Activated CD4-positive, alpha-beta T cell treated with anti-CD3 and anti-CD28 coated beads, Interleukin-2, amount 10 ng/mL, durations not matched to agents 7 days and 5 days (primary cell): ENCODE measurements at regions not wholly inside any gene's neighbourhood (a gene's known extent, or its start where the extent isn't known, plus 50 kb on each side); places are given as distances from the start of the nearest gene placed in this dataset.
"Not testable (repeated sequence)": the region's sequence is repeated elsewhere in the genome, so short reads cannot be mapped to it uniquely, and the experiment has no call there.

ENCODE experiments used
- CTCF ChIA-PET: fragments of 350-600 bp; sonication (Branson Sonifier 250); formaldehyde crosslinking; loops from one replicate; lab custom pipeline; 2021; ENCODE audit warnings: antibody characterized with exemption; lab: Charles Lee
- POLR2A ChIA-PET: fragments of 350-600 bp; sonication (Branson Sonifier 250); formaldehyde crosslinking; loops from one replicate; lab custom pipeline; 2021; ENCODE audit warnings: antibody characterized with exemption; lab: Charles Lee
- DNase-seq: peaks from one replicate; pipeline ENCODE4 v3.0.0-alpha.2; 2020
- H3K27ac Mint-ChIP-seq: one replicate; pipeline ENCODE4 v1.8.0; 2021; ENCODE audit warnings: mild to moderate bottlenecking, moderate library complexity, mixed read lengths
- H3K27me3 Mint-ChIP-seq: one replicate; pipeline ENCODE4 v1.8.0; 2021; ENCODE audit warnings: mixed read lengths
- H3K36me3 Mint-ChIP-seq: one replicate; pipeline ENCODE4 v1.8.0; 2021; ENCODE audit warnings: low read depth, mixed read lengths
- H3K4me1 Mint-ChIP-seq: one replicate; pipeline ENCODE4 v1.8.0; 2021; ENCODE audit warnings: mixed read lengths
- H3K4me3 Mint-ChIP-seq: one replicate; pipeline ENCODE4 v1.8.0; 2021; ENCODE audit warnings: mild to moderate bottlenecking, moderate library complexity, mixed read lengths
- H3K9me3 Mint-ChIP-seq: one replicate; pipeline ENCODE4 v1.8.0; 2021; ENCODE audit warnings: mixed read lengths

DNA sequence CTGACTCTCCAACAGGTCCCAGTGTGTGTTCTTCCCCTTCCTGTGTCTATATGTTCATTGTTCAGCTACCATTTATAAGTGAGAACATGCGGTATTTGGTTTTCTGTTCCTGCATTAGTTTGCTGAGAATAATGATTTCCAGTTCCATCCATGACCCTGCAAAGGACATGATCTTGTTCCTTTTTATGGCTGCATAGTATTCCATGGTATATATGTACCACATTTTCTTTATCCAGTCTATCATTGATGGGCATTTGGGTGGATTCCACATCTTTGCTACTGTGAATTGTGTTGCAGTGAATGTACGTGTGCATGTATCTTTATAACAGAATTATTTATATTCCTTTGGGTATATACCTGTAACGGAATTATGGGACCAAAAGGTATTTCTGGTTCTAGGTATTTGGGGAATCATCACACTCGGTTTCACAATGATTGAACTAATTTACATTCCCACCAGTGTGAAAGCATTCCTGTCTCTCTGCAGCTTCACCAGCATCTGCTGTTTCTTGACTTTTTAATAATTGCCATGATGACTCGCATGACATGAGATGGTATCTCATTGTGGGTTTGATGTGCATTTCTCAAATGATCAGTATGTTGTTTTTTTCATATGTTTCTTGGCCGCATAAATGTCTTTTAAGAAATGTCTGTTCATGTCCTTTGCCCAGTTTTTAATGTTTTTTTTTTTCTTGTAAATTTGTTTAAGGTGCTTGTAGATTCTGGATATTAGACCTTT, 60.2 kb downstream of the LSMEM1 start:
- Mint-ChIP-seq H3K4me1 (no peaks in the 10 kb centered on the region), H3K27me3 (peaks cover 25% of the 10 kb centered on the region), H3K9me3 (no peaks in the 10 kb centered on the region), H3K4me3 (no peak overlapping the region), H3K27ac (no peak overlapping the region), H3K36me3 (no peaks in the 10 kb centered on the region)
- ChIA-PET CTCF (no interaction called here), POLR2A (no interaction called here)
- no peak for DNase-seq

DNA sequence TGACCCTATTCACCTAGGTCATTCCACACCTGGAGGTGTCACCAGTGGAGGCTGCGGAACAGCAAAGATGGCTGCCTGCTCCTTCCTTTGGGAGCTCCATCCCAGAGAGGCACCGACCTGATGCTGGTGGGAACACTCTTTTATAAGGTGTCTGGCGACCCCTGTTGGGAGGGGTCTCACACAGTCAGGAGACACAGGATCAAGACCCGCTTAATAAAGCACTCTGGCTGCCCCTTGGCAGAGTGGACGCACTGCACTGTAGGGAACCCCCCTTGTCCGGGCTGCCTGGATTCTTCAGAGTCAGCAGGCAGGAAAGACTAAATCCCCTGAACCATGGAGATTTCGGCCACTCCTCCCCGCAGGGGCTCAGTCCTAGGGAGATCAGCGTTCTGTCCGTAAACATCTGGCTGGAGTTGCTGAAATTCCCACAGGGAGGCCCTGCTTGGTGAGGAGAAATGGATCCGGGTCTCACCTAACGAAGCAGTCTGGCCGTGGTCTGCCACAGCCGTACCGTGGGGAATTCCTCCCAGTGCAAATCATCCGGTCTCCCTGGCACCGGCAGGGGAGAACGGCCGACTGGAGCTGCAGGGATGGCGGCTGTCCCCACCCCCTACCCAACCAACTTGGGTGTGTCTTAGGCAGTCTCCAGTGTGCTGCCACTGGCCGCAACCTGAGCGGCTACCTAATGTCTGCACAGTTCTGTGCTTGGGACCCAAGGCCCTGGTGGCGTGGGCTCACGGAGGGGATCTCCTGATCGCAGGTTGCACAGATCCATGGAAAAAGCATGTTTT, 66.1 kb downstream of the LSMEM1 start:
- no peaks in the 10 kb centered on the region for H3K9me3 Mint-ChIP-seq
- ChIA-PET CTCF (interaction anchor here (0.6 kb wide), 1 partner anchor 45 kb away, joined by 5 read pairs; no protein-coding TSS in a partner anchor), POLR2A (no interaction called here)
- no peak overlapping the region for H3K27ac Mint-ChIP-seq
- no peaks in the 10 kb centered on the region for H3K4me1 Mint-ChIP-seq
- DNase-seq: no peak
- H3K4me3 Mint-ChIP-seq: no peak overlapping the region
- no peaks in the 10 kb centered on the region for H3K36me3 Mint-ChIP-seq
- peaks cover 24% of the 10 kb centered on the region for H3K27me3 Mint-ChIP-seq

DNA sequence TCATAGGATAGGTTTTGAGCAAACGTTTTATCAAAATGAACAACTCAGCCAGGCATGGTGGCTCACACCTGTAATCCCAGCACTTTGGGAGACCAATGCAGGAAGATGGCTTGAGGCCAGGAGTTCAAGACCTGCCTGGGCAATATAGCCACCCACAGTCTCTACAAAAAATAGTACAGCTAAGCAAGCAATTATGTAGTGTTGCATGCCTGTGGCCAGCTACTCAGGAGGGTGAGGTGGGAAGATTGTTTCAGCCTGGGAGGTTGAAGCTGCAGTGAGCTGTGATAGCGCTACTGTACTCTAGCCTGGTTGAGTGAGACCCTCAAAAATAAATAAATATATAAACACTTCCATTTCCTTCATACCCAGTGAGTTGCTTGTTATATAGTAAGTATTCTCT, 67.1 kb downstream of the LSMEM1 start:
- peaks cover 24% of the 10 kb centered on the region for H3K27me3 Mint-ChIP-seq
- DNase-seq: no peak
- no peaks in the 10 kb centered on the region for H3K36me3 Mint-ChIP-seq
- ChIA-PET CTCF (no interaction called here), POLR2A (no interaction called here)
- H3K27ac Mint-ChIP-seq: no peak overlapping the region
- no peaks in the 10 kb centered on the region for H3K4me1 Mint-ChIP-seq
- no peaks in the 10 kb centered on the region for H3K9me3 Mint-ChIP-seq
- no peak overlapping the region for H3K4me3 Mint-ChIP-seq

DNA sequence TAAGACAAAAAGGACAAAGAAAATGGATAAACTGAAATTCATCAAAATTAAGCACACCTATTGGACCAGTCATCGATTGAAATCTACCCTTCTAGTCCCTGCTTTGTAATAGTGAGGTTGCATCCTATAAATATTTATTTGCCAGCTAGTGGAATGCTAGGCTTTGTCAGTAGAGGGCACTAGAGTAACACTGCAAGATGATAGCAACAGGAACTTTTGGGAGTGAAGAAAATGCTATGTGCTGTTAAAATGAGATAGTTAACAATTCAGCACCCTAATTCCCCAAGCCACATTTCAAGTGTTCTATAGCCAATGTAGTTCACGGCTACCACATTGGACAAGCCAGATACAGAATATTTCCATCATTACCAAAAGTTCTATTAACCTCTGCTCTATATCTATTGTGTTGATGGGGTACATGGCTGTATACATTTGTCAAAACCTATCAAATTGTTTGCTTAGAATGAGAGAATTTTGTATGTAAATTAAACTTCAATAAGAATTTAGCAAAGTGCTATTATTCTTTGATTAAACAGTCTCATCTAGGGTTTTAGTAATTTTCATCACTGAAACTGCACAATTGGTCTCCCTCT, 69.8 kb downstream of the LSMEM1 start:
- ChIA-PET POLR2A (interaction anchor here (0.6 kb wide), 1 partner anchor 235 kb away, joined by 3 read pairs; no protein-coding TSS in a partner anchor), CTCF (interaction anchor here (0.7 to 1.4 kb wide), 6 partner anchors 316 to 871 kb away, joined by 3 to 5 read pairs (median 3); no protein-coding TSS in a partner anchor)
- DNase-seq: peak; percentile 56
- no peak overlapping the region for H3K4me3 Mint-ChIP-seq
- no peaks in the 10 kb centered on the region for H3K4me1 Mint-ChIP-seq
- no peaks in the 10 kb centered on the region for H3K9me3 Mint-ChIP-seq
- no peak overlapping the region for H3K27ac Mint-ChIP-seq
- no peaks in the 10 kb centered on the region for H3K36me3 Mint-ChIP-seq
- H3K27me3 Mint-ChIP-seq: peaks cover 6% of the 10 kb centered on the region

DNA sequence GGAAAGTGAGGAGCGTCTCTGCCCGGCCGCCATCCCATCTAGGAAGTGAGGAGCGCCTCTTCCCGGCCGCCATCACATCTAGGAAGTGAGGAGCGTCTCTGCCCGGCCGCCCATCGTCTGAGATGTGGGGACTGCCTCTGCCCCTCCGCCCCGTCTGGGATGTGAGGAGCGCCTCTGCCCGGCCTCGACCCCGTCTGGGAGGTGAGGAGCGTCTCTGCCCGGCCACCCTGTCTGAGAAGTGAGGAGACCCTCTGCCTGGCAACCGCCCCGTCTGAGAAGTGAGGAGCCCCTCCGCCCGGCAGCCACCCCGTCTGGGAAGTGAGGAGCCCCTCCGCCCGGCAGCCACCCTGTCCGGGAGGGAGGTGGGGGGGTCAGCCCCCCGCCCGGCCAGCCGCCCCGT, 70.7 kb downstream of the LSMEM1 start:
- H3K9me3 Mint-ChIP-seq, DNase-seq, H3K36me3 Mint-ChIP-seq, H3K4me1 Mint-ChIP-seq, H3K27ac Mint-ChIP-seq, H3K4me3 Mint-ChIP-seq, H3K27me3 Mint-ChIP-seq, POLR2A ChIA-PET: not testable (repeated sequence)
- CTCF ChIA-PET: interaction anchor here (0.8 kb wide), 1 partner anchor 345 kb away, joined by 3 read pairs; no protein-coding TSS in a partner anchor

DNA sequence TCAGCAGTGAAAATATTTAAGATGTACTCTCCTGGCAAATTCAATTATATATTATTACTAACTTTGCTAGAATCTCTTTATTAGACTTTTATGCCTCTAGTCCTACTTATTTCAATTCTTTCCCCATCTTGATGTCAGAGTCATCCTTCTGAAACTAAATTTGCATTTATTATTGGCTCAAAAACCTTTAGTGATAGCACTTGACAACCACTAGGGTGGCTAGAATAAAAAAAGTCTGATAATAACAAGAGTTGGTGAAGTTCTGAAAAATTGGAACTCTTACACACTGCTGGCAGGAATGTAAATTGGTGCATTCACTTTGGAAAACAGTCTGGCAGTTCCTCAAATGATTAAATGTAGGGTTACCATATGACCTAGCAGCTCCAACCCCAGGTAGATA, 73.8 kb downstream of the LSMEM1 start:
- H3K36me3 Mint-ChIP-seq: no peaks in the 10 kb centered on the region
- ChIA-PET CTCF (no interaction called here), POLR2A (no interaction called here)
- no peak overlapping the region for H3K4me3 Mint-ChIP-seq
- no peaks in the 10 kb centered on the region for H3K9me3 Mint-ChIP-seq
- no peak overlapping the region for H3K27ac Mint-ChIP-seq
- no peak for DNase-seq
- H3K4me1 Mint-ChIP-seq: peaks cover 14% of the 10 kb centered on the region
- no peaks in the 10 kb centered on the region for H3K27me3 Mint-ChIP-seq

DNA sequence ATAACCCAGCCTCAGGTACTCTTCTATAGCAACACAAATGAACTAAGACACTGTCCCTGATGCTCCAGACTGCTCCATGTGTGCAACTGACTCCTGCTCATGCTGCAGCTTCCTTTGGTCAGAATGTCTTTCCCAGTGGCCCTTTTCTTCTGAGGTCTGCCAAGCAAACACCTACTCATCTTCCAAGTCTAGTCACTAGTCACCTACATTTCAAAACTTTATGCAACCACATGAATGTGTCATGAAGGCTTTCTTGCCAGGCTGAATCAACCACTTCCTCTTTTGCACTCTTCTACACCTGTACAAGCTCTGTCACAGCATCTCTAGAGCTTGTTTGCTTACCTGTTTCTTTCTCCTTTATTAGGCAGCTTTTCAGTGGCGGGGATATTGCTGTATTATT, 75.8 kb downstream of the LSMEM1 start:
- peaks cover 2% of the 10 kb centered on the region for H3K27me3 Mint-ChIP-seq
- CTCF ChIA-PET: no interaction called here
- POLR2A ChIA-PET: no interaction called here
- no peaks in the 10 kb centered on the region for H3K9me3 Mint-ChIP-seq
- H3K4me1 Mint-ChIP-seq: peaks cover 14% of the 10 kb centered on the region
- no peak overlapping the region for H3K4me3 Mint-ChIP-seq
- no peaks in the 10 kb centered on the region for H3K36me3 Mint-ChIP-seq
- DNase-seq: peak; percentile 20
- no peak overlapping the region for H3K27ac Mint-ChIP-seq

DNA sequence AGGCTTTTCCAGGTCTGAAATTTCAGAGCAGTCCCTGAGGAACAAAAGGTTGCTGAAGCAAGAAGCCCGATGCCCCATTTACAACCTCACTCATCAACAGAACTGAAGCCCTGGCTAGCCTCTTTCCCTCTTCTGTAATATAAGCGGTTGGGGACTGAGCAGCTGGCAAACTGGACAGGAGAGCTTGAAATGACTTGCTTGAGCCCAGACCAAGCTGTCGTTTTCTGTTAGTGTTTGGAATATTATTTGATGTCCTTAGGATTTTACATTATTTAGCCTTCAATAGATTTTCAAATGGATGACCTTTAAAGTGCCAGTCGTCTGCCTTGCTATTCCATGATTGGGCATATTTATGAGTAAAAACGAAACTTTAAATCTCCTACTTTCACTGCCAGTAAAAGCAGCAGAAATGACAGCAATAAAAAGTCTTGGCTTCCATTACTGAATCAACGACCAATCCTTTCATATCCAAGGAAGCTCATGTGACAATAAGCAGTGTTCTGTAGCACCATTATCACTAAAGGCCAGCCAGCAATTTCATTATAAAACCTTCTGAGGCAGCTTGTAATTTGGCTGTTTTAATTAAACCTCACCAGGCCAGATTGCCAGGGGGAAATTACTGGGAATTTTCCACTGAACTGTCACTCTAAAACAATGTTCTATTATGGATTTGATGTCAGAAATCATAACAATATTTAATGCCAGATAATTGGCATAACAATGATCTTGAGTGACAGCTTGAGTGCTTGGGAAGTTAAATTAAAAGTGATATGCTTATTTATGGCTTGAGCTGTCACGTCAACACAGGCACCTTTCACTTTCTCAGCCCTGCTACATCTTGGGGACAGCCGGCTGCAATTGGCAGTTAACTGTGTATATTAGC, 85.9 kb downstream of the LSMEM1 start:
- CTCF ChIA-PET: no interaction called here
- POLR2A ChIA-PET: no interaction called here
- DNase-seq: no peak

DNA sequence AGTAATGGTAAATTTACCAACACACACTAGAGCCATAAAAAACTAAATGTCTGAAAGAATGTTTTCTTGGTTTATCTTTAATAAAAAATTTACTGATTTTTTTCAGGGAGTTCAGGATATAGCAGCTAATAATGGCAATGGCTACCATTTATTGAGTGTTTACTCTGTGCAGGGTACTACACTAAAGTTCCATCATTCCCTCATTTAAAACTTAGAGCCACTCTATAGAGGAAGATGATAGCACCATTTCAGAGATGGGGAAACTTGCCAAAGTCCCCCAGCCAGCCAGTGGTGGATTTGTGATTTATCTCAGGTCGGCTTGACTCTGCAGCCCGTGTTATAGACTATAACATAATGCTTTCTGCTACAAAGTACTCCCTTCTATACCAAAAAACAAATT, 86.6 kb downstream of the LSMEM1 start:
- Mint-ChIP-seq H3K4me1 (no peaks in the 10 kb centered on the region), H3K36me3 (no peaks in the 10 kb centered on the region), H3K27ac (no peak overlapping the region), H3K27me3 (peaks cover 4% of the 10 kb centered on the region), H3K9me3 (no peaks in the 10 kb centered on the region), H3K4me3 (no peak overlapping the region)
- no peak for DNase-seq
- ChIA-PET POLR2A (no interaction called here), CTCF (no interaction called here)

More for the DNA sequence above, 85.9 kb downstream of the LSMEM1 start:
- Mint-ChIP-seq H3K4me3 (no peak overlapping the region), H3K4me1 (no peaks in the 10 kb centered on the region), H3K27me3 (peaks cover 4% of the 10 kb centered on the region), H3K36me3 (no peaks in the 10 kb centered on the region), H3K9me3 (no peaks in the 10 kb centered on the region), H3K27ac (no peak overlapping the region)

DNA sequence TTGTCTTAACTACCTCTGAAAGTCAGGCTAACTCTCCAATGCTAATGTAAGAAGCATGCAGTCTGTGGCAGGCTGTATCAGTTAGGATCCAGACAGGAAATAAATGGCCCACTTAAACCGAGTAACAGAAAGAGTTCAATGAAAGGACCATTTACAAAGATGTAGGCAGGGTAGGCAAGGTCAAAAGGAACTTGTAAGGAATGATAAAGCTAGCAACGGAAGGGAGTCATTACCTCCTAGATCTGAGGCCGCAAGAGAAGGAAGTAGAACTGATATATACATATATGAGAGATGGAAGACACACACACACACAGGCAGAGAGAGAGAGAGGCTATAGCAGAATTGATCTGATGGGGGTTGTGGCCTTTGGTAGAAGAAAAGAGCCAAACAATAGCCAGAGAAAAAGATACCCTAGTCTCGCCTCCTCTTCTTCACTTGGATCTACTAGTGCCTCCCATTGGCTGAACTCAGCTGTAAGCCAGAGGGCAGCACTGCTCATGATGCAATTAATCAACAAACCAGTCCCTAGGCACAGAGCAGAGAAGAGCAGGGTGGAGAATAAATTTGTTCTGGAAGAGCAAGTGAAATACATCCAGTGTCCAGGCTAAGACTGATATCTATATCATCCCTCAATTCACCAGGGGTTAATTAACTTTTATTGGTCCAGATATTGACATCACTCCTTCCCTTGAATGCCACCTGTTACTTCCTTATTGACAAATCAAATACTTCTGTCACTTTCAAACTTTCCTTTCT, 91.2 kb downstream of the LSMEM1 start:
- ChIA-PET POLR2A (no interaction called here), CTCF (no interaction called here)
- H3K27ac Mint-ChIP-seq: no peak overlapping the region
- H3K36me3 Mint-ChIP-seq: no peaks in the 10 kb centered on the region
- peaks cover 5% of the 10 kb centered on the region for H3K27me3 Mint-ChIP-seq
- DNase-seq: no peak
- H3K4me1 Mint-ChIP-seq: peaks cover 3% of the 10 kb centered on the region
- H3K4me3 Mint-ChIP-seq: no peak overlapping the region
- H3K9me3 Mint-ChIP-seq: peaks cover 3% of the 10 kb centered on the region

DNA sequence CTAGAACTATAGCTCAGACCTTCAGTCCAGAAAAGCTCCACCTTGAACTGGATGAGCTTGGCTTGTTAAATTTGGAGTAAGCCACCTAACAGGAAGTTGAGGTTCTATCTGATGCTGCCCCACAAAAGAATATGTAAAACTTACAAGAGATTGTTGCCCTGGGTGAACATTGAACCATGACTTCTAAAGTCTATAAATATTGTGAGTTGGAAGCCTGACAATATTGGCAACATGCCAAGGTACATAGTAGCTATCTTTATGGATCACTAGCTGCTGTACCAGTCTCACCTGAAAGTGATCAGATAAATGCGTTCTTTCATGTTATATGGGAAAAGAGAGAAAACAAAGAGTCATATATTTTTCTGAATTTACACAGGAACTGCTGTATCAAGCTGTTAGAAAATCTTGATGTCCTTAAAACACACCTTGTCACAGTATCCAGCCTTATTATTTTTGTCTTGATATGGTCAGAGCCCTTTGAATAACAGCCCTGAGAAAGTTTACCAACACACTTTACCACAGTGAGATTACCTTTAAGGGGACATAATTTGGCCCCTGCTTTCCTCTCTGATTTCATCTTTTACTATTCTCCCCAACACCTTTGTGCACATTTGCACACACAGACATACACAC, 92.0 kb downstream of the LSMEM1 start:
- CTCF ChIA-PET: no interaction called here
- peaks cover 3% of the 10 kb centered on the region for H3K9me3 Mint-ChIP-seq
- DNase-seq: no peak

More for the DNA sequence above, 92.0 kb downstream of the LSMEM1 start:
- no peak overlapping the region for H3K4me3 Mint-ChIP-seq
- H3K27ac Mint-ChIP-seq: no peak overlapping the region
- POLR2A ChIA-PET: no interaction called here
- H3K4me1 Mint-ChIP-seq: peaks cover 3% of the 10 kb centered on the region
- no peaks in the 10 kb centered on the region for H3K36me3 Mint-ChIP-seq
- peaks cover 5% of the 10 kb centered on the region for H3K27me3 Mint-ChIP-seq
